Parathyroid adenoma (tissue), 2 donors: ENCODE measurements at regions not wholly inside any gene's neighbourhood (a gene's known extent, or its start where the extent isn't known, plus 50 kb on each side); places are given as distances from the start of the nearest gene placed in this dataset.
"Not testable (repeated sequence)": the region's sequence is repeated elsewhere in the genome, so short reads cannot be mapped to it uniquely, and the experiment has no call there.

Experiments used
- H2AFZ ChIP-seq: fragments of 300-600 bp; sonication (generic); one replicate; pipeline ENCODE4 v1.7.0; 2017; ENCODE audit warnings: antibody characterized with exemption, mild to moderate bottlenecking
- H3K27ac ChIP-seq: fragments of 300-600 bp; sonication (generic); one replicate; pipeline ENCODE4 v1.7.0; 2017
- H3K27me3 ChIP-seq: fragments of 300-600 bp; sonication (generic); one replicate; pipeline ENCODE4 v1.7.0; 2017; ENCODE audit warnings: low read length; ENCODE audit not compliant: control insufficient read depth, insufficient read depth
- H3K36me3 ChIP-seq: fragments of 300-600 bp; sonication (generic); one replicate; pipeline ENCODE4 v1.7.0; 2017; ENCODE audit warnings: low read length; ENCODE audit not compliant: control insufficient read depth, insufficient read depth
- H3K4me1 ChIP-seq: fragments of 300-600 bp; sonication (generic); one replicate; pipeline ENCODE4 v1.7.0; 2017; ENCODE audit warnings: control low read depth
- H3K4me2 ChIP-seq: fragments of 300-600 bp; sonication (generic); one replicate; pipeline ENCODE4 v1.7.0; 2017; ENCODE audit warnings: low read length
- H3K4me3 ChIP-seq: fragments of 300-600 bp; sonication (generic); one replicate; pipeline ENCODE4 v1.7.0; 2017; ENCODE audit warnings: low read depth, low read length
- H3K79me2 ChIP-seq: fragments of 300-600 bp; sonication (generic); one replicate; pipeline ENCODE4 v1.7.0; 2017; ENCODE audit warnings: control low read depth
- H3K9ac ChIP-seq: fragments of 300-600 bp; sonication (generic); one replicate; pipeline ENCODE4 v1.7.0; 2017; ENCODE audit warnings: mild to moderate bottlenecking
- H3K9me3 ChIP-seq: fragments of 300-600 bp; sonication (generic); one replicate; pipeline ENCODE4 v1.7.0; 2017; ENCODE audit warnings: low read length; ENCODE audit not compliant: control insufficient read depth
- TF ChIP-seq, protein P1 (sequence below): fragments of 300-600 bp; sonication (generic); IDR thresholded peaks from one replicate; pipeline ENCODE4 v1.7.0; 2017; ENCODE audit warnings: antibody characterized with exemption, mild to moderate bottlenecking
- donor health status: primary hyperparathyroidism.

DNA sequence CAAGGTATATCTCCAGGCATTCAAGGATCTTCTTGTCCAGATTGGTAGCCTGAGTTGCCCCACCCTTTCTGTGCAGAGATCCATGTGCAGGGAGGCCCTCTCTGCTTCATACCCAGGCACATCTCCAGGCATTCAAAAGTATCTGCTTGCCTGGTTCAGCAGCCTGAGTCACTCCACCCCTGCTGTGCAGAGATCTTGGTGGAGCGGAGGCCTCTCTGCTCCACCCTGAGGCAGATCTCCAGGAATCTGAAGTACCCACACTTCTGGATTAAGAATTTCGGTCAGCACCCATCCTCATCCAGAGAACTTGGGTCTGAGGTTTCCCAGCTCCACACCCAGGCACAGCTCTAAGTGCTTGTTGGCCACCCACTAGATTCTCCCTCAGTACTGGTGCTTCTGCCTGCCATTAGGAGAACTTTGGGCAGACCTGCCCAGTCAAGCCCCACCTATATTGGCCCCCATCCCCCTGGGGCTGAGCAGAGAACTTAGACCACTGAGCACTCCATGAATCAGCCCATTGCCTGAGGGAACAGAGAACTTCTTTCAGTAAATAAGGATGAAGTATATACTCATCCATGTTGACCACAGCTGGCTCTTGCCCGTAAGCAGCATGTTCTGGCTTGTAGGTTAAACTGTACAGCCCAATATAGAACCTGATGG, 199.5 kb upstream of the ZCCHC13 start:
- no peaks in the 10 kb centered on the region for H3K4me1 ChIP-seq
- no peaks in the 10 kb centered on the region for H3K27me3 ChIP-seq
- no peaks in the 10 kb centered on the region for H3K9me3 ChIP-seq
- H3K27ac ChIP-seq: no peak overlapping the region
- no peaks in the 10 kb centered on the region for H3K36me3 ChIP-seq
- H3K4me2 ChIP-seq: no peak overlapping the region
- TF ChIP-seq, protein P1, sequence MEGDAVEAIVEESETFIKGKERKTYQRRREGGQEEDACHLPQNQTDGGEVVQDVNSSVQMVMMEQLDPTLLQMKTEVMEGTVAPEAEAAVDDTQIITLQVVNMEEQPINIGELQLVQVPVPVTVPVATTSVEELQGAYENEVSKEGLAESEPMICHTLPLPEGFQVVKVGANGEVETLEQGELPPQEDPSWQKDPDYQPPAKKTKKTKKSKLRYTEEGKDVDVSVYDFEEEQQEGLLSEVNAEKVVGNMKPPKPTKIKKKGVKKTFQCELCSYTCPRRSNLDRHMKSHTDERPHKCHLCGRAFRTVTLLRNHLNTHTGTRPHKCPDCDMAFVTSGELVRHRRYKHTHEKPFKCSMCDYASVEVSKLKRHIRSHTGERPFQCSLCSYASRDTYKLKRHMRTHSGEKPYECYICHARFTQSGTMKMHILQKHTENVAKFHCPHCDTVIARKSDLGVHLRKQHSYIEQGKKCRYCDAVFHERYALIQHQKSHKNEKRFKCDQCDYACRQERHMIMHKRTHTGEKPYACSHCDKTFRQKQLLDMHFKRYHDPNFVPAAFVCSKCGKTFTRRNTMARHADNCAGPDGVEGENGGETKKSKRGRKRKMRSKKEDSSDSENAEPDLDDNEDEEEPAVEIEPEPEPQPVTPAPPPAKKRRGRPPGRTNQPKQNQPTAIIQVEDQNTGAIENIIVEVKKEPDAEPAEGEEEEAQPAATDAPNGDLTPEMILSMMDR: no peak
- no peak overlapping the region for H2AFZ ChIP-seq
- H3K9ac ChIP-seq: no peak overlapping the region
- H3K4me3 ChIP-seq: no peak overlapping the region
- no peaks in the 10 kb centered on the region for H3K79me2 ChIP-seq

DNA sequence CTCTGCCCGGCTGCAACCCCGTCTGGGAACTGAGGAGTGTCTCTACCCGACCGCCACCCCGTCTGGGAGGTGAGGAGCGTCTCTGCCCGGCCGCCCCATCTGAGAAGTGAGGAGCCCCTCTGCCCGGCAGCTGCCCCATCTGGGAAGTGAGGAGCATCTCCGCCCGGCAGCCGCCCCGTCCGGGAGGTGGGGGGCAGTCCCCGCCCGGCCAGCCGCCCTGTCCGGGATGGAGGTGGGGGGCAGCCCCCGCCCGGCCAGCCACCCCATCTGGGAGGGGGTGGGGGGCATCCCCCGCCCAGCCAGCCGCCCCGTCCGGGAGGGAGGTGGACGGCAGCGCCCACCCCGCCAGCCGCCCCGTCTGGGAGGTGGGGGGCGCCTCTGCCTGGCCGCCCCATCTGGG, 205.6 kb upstream of the ZCCHC13 start:
- H3K27me3 ChIP-seq, H3K27ac ChIP-seq, H2AFZ ChIP-seq, H3K4me3 ChIP-seq, H3K9ac ChIP-seq, H3K79me2 ChIP-seq, H3K36me3 ChIP-seq, H3K4me1 ChIP-seq, H3K9me3 ChIP-seq, H3K4me2 ChIP-seq: not testable (repeated sequence)

DNA sequence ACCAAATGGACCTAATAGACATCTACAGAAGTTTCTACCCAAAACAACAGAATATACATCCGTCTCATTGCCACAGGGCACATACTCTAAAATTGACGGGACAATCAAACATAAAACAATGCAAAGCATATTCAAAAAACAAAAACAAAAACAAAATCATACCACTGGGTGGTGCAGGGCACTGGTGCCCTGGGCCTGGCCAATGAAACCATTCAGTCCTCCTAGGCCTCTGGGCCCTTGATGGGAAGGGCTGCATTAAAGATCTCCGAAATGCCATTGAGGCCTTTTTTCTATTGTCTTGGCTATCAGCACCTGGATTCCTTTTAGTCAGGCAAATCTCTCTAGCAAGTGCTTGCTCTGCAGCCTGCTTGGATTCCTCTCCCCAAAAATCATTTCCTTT, 213.9 kb upstream of the ZCCHC13 start:
- Histone ChIP-seq H3K9me3 (no peaks in the 10 kb centered on the region), H2AFZ (no peak overlapping the region), H3K4me2 (no peak overlapping the region), H3K4me1 (no peaks in the 10 kb centered on the region), H3K9ac (no peak overlapping the region), H3K27ac (no peak overlapping the region), H3K36me3 (no peaks in the 10 kb centered on the region), H3K79me2 (no peaks in the 10 kb centered on the region), H3K27me3 (no peaks in the 10 kb centered on the region), H3K4me3 (no peak overlapping the region)
- TF ChIP-seq, protein P1: no peak

DNA sequence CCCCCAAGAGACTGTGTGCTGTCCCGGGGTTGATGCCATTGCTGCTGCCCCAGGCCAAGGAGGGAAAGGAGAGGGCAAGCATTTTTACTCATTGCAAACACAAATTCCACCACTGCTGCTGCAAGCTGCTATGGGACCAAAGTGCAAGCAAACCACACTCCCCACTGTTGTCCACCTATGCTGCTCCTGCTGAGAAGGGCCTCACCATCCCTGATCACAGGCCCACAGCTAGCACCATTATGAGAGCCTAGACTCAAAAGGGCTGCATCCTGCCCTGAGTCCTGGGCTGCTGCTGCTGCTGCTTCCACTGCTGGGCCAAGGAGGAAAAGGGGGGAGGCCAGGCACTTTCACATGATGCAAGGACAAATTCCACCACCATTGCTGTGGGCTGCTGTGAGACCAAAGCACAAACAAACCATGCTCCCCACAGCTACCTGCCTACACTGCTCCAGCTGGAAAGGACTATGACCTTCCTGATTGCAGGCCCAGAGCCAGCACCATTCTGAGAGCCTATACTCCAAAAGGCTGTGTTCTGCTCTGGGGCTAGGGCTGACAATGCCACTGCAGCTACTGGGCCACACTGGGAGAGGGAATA, 218.2 kb upstream of the ZCCHC13 start:
- Histone ChIP-seq H3K27ac (no peak overlapping the region), H3K36me3 (no peaks in the 10 kb centered on the region), H3K4me2 (no peak overlapping the region), H3K4me3 (no peak overlapping the region), H3K9ac (no peak overlapping the region), H3K4me1 (no peaks in the 10 kb centered on the region), H3K79me2 (no peaks in the 10 kb centered on the region), H2AFZ (no peak overlapping the region), H3K27me3 (no peaks in the 10 kb centered on the region), H3K9me3 (no peaks in the 10 kb centered on the region)
- TF ChIP-seq, protein P1: no peak

DNA sequence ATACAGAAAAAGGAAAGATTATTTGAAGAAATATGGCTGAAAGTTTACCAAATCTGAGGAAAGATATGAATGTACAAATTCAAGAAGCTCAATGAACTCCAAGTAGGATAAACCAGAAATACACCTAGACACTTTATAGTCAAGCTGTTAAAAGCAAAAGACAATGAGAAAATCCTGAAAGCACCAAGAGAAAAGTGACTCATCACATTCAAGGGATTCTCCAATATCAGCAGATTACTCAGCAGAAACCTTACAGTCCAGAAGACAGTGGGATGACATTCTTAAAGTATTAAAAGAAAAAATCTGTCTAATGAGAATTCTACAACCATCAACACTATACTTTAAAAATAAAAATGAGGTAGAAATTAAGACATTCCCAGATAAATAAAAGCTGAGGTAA, 223.8 kb upstream of the ZCCHC13 start:
- H3K9ac ChIP-seq: no peak overlapping the region
- H3K9me3 ChIP-seq: no peaks in the 10 kb centered on the region
- TF ChIP-seq, protein P1: no peak
- no peaks in the 10 kb centered on the region for H3K36me3 ChIP-seq
- H3K27ac ChIP-seq: no peak overlapping the region
- H3K4me2 ChIP-seq: no peak overlapping the region
- no peaks in the 10 kb centered on the region for H3K4me1 ChIP-seq
- no peaks in the 10 kb centered on the region for H3K27me3 ChIP-seq
- H2AFZ ChIP-seq: no peak overlapping the region
- H3K79me2 ChIP-seq: no peaks in the 10 kb centered on the region
- H3K4me3 ChIP-seq: no peak overlapping the region
